ENCODE measurements at regions not wholly inside any gene's neighbourhood (a gene's known extent, or its start where the extent isn't known, plus 50 kb on each side); places are given as distances from the start of the nearest gene placed in this dataset.

DNA sequence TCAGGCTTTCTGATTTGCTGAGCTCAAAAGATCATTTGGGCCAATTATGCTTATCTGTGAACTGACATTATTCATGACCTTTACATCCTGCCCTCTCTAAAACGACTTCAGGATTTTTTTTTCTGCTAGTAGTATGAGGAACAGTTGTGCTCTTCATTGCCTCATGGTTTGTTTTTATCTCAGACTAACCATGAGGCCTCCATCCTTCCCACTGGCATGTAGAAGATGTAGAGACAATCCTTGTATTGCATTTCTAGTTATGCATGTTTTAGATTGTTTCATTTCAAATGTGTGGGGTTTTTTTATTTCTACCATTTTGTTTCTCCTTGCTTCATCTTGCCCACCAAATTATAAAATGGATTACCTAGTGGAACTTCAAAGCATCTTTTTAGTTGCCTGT, 82.8 kb upstream of the C1orf87 start:
- TF ChIP-seq, protein P1, sequence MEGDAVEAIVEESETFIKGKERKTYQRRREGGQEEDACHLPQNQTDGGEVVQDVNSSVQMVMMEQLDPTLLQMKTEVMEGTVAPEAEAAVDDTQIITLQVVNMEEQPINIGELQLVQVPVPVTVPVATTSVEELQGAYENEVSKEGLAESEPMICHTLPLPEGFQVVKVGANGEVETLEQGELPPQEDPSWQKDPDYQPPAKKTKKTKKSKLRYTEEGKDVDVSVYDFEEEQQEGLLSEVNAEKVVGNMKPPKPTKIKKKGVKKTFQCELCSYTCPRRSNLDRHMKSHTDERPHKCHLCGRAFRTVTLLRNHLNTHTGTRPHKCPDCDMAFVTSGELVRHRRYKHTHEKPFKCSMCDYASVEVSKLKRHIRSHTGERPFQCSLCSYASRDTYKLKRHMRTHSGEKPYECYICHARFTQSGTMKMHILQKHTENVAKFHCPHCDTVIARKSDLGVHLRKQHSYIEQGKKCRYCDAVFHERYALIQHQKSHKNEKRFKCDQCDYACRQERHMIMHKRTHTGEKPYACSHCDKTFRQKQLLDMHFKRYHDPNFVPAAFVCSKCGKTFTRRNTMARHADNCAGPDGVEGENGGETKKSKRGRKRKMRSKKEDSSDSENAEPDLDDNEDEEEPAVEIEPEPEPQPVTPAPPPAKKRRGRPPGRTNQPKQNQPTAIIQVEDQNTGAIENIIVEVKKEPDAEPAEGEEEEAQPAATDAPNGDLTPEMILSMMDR (conservative IDR thresholded peaks at IDR 0.05) = no peak
- H3K27me3 Mint-ChIP-seq = no peaks in the 10 kb centered on the region
- H3K9me3 Mint-ChIP-seq = no peaks in the 10 kb centered on the region
- no peak for DNase-seq (ENCODE audit: extremely low spot score, unreplicated experiment)
- H3K27ac Mint-ChIP-seq = no peak overlapping the region
- peaks cover 5% of the 10 kb centered on the region for H3K4me1 Mint-ChIP-seq (ENCODE audit: unreplicated experiment)
- no peaks in the 10 kb centered on the region for H3K36me3 Mint-ChIP-seq
- no peak overlapping the region for H3K4me3 Mint-ChIP-seq

DNA sequence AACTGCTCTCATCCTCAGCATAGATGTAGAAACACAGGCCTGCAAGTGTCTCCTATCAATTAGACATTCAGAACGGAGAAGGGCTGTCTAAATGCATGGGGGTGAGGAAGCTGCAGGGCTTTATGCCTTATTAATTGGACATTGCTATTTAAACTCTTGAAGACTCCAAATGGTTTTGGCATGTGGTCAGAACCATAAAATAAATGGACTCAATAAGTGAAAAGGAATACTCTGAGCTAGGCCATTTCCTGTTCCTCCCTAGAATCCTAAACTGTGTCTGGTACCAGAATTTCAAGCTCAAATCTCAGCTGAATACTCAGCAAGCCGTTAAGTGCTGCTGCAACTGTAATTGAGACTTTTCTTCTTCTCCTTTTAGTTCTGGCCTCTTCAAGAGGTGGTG, 80.4 kb upstream of the C1orf87 start:
- DNase-seq (ENCODE audit: extremely low spot score, unreplicated experiment) = no peak
- H3K27ac Mint-ChIP-seq = no peak overlapping the region
- H3K36me3 Mint-ChIP-seq = no peaks in the 10 kb centered on the region
- TF ChIP-seq, protein P1 (conservative IDR thresholded peaks at IDR 0.05) = no peak
- no peaks in the 10 kb centered on the region for H3K27me3 Mint-ChIP-seq
- peaks cover 12% of the 10 kb centered on the region for H3K4me1 Mint-ChIP-seq (ENCODE audit: unreplicated experiment)
- no peak overlapping the region for H3K4me3 Mint-ChIP-seq
- H3K9me3 Mint-ChIP-seq = no peaks in the 10 kb centered on the region

DNA sequence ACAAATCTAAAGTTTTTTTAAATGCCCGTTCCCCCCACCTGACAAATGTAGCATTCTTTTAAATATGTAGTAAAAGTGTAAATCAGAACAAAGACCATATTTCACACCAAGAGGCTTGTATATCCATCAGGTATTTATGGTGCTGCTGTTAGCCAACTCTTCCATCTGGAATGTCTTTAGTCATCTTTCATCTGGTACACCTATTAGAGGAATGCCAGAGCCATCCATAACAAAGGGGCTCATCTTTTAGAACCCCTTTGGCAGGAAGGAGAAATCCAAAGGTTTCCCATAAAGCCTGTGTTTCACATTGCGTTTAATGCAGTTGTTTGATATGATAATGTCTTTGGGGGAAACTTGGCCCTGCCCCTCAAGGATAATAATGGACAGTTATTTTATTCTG, 79.3 kb upstream of the C1orf87 start:
- Mint-ChIP-seq H3K27me3 (peaks cover 4% of the 10 kb centered on the region), H3K4me1 (ENCODE audit: unreplicated experiment) (peaks cover 13% of the 10 kb centered on the region), H3K9me3 (no peaks in the 10 kb centered on the region), H3K27ac (no peak overlapping the region), H3K36me3 (no peaks in the 10 kb centered on the region), H3K4me3 (no peak overlapping the region)
- TF ChIP-seq, protein P1 (conservative IDR thresholded peaks at IDR 0.05) = no peak
- DNase-seq (ENCODE audit: extremely low spot score, unreplicated experiment) = no peak

DNA sequence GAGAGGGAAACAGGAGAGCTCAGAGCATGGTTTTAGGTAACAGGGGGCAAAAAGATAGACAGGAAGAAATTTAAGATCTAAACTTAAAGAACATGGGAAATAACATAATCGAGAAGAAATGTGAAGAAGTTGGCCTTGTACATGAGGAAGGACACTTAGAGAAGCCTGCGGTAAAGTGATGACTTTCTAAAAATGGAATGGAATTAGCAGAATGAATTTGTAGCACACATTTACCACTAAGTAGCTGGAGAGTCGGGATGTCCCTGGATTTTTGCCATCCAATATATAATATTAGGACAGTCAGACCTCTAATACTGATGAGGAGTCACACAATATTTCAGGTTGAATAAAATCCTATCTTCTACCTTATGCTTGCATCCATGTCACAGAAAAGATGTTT, 77.7 kb upstream of the C1orf87 start:
- Mint-ChIP-seq H3K4me3 (no peak overlapping the region), H3K27ac (no peak overlapping the region), H3K27me3 (peaks cover 6% of the 10 kb centered on the region), H3K9me3 (no peaks in the 10 kb centered on the region), H3K36me3 (no peaks in the 10 kb centered on the region), H3K4me1 (ENCODE audit: unreplicated experiment) (peaks cover 13% of the 10 kb centered on the region)
- DNase-seq (ENCODE audit: extremely low spot score, unreplicated experiment) = no peak
- TF ChIP-seq, protein P1 (conservative IDR thresholded peaks at IDR 0.05) = no peak

DNA sequence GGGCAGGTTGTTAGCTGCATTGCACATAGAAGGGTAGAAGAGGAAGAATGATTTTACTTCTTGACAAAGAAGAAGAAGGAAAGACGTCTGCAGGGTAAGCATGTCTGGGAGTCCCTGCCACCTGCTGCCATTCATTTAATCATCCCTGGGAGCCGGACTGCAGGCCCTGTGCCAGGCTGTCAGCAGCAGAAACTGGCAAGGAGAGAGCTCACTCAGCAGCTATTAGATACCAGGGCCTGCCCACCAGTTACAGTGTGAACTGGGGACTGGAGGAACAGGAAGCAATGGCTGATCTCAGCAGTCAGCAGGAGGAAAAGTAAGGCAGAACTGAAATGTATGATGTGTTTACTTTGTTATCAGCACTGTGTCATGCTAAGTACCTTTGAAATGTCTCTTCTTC, 75.7 kb upstream of the C1orf87 start:
- no peak for DNase-seq (ENCODE audit: extremely low spot score, unreplicated experiment)
- H3K36me3 Mint-ChIP-seq = no peaks in the 10 kb centered on the region
- TF ChIP-seq, protein P1 (conservative IDR thresholded peaks at IDR 0.05) = no peak
- no peaks in the 10 kb centered on the region for H3K9me3 Mint-ChIP-seq
- no peak overlapping the region for H3K27ac Mint-ChIP-seq
- peaks cover 6% of the 10 kb centered on the region for H3K27me3 Mint-ChIP-seq
- H3K4me1 Mint-ChIP-seq (ENCODE audit: unreplicated experiment) = peaks cover 11% of the 10 kb centered on the region
- H3K4me3 Mint-ChIP-seq = no peak overlapping the region

DNA sequence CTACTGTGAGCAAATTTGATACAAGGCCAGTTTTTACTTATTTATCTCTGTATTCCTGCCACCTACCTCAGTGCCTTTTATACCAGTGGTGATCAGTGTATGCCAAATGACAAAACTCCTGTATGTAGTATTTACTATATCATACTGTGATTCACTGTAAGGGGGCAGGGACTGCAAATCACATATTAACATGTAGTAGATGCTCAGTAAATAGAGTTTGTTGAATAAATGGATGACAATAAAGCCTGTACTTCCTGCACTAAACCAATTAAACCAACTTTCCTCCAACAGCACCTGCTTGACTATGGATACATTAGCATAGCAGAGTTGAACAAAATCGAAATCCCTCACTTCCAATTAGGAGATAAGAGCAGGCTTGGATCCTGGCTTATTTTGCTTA, 73.3 kb upstream of the C1orf87 start:
- H3K4me1 Mint-ChIP-seq (ENCODE audit: unreplicated experiment) = peaks cover 8% of the 10 kb centered on the region
- no peaks in the 10 kb centered on the region for H3K36me3 Mint-ChIP-seq
- TF ChIP-seq, protein P1 (conservative IDR thresholded peaks at IDR 0.05) = no peak
- H3K4me3 Mint-ChIP-seq = no peak overlapping the region
- no peaks in the 10 kb centered on the region for H3K9me3 Mint-ChIP-seq
- H3K27ac Mint-ChIP-seq = no peak overlapping the region
- peaks cover 9% of the 10 kb centered on the region for H3K27me3 Mint-ChIP-seq
- DNase-seq (ENCODE audit: extremely low spot score, unreplicated experiment) = no peak
